Ammon's horn (tissue), 1 donor: ENCODE measurements at regions not wholly inside any gene's neighbourhood (a gene's known extent, or its start where the extent isn't known, plus 50 kb on each side); places are given as distances from the start of the nearest gene placed in this dataset.
"Not testable (repeated sequence)": the region's sequence is repeated elsewhere in the genome, so short reads cannot be mapped to it uniquely, and the experiment has no call there.

ENCODE experiments used
- DNase-seq: peaks from one replicate; pipeline ENCODE4 v3.0.0-alpha.2; 2016; ENCODE audit warnings: low spot score

DNA sequence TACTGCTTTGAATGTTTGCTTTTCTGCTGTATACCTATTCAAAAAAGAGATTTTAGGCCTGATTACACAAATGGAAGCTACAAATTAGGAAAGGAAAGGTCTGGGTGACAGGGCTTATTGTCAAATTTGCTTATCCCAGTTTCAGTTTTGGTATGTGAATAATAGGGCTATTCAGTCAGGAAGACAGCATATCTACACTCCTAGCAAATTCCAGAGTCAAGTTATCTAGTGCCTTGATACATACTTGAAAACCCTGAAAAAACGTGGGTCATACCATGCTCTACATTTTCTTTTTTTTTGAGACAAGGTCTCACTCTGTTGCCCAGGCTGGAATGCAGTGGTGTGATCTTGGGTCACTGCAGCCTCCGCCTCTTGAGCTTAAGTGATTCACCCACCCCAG, 59.2 kb upstream of the CCDC180 start:
- not testable (repeated sequence) for DNase-seq

DNA sequence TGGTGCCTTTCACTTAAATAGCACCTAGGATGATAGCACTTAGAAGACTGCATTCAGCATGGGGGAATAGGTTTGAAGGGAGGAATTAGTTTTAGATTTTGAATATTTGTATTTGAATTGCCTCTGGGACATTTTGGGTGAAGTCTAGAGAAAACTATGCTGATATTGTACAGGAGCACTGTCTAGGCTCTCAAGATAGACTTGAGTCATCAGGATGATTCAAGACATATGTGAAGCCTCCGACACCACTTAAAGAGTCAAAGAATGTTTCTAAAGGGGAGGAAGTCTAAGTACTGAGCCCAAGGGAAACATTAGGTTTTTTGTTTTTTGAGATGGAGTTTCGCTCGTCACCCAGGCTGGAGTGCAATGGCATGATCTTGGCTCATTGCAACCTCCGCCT, 63.9 kb upstream of the CCDC180 start:
- DNase-seq, result no peak

DNA sequence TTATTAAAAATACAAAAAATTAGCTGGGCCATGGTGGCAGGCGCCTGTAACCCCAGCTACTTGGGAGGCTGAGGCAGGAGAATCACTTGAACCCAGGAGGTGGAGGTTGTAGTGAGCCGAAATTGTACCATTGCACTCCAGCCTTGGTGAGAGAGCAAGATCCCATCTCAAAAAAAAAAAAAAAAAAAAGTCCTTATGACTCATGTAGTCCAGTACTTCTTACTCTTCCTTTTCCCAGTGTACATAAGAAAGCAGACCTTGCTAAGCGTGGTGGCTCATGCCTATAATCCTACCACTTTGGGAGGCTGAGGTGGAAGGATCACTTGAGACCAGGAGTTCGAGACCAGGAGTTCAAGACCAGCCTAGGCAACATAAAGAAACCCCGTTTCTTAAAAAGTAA, 66.0 kb upstream of the CCDC180 start:
- DNase-seq, result not testable (repeated sequence)

DNA sequence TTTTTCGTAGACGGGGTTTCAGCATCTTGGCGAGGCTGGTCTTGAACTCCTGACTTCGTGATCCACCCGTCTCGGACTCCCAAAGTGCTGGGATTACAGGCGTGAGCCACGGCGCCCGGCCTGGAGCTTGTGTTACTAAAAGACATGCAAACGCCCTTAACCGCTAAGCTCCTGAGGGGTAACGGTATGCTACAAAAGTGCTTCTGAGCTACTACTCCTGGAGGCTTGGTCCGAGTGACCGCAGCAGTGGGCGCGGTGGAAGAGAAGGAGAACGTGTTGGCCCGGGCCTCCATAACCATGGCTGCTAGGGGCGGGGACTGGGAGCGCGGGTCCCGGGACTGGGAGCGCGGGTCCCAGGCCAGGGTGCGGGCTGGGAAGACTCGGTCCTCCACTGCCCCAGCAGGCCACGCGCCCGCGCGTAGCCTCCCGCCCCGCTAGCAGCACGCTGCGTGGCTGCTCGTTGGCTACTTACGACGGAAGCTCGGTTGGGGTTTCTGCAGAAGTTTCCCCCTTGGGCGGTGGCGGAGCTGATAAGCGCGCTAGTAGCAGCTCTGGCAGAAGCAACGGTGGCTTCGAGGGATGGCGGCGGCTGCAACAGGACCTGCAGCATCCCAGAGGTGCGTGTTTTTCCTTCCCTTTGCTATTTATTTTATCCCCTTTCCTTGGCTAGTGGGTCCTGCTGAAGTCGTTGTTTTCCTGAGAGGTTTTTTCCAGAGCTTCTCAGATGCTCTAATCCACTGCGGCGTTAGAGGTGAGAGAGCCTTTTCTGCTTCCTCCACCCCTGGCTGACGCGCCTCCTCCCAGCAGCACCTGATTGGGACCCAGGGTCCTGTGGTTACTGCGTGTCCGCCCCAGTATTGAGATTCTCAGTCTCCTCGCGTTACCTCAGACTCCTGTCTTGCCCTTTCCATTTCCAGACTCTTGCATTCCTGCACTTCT, 69.2 kb upstream of the CCDC180 start:
- DNase-seq, result peak; percentile 94

DNA sequence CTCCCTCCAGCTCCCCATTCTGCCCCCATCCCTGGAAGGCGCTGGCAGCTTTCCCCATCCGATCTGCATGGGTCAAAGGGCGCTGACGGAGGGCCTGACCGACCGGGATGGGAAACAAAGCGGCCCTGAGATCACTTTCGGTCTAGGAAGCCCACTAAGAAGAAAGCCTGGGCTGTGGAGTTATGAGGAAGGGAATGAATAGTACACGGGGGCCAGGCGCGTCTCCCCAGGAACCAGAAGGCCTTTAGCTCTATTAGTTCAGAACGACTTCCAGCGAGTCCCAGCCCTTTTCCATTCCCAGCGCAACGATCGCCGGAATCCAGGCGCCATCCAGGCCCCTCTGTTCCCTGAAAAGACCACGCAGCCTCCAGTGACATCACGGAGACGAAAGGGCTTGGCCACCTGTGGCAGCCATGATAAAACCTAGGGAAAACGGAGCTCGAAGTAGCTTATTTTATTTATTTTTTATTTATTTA, 70.1 kb upstream of the CCDC180 start:
- DNase-seq, result peak; percentile 15

DNA sequence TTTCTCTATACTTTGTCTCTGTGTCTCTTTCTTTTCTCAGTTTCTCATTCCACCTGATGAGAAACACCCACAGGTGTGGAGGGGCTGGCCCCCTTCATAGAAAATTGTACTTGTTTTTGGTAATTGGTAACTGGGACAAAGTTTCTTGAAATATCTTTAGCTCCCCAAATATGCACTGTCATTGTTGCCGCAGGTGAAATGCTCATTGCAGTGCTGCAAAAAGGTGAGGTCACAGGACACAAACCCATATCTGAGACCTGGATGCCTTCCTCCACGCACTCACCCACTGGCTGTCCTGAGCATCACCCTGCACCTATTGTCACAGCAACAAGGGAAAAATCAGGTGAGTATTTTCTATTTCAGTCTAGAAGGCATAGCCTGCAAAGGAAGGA, 74.5 kb upstream of the CCDC180 start:
- DNase-seq, result not testable (repeated sequence)

DNA sequence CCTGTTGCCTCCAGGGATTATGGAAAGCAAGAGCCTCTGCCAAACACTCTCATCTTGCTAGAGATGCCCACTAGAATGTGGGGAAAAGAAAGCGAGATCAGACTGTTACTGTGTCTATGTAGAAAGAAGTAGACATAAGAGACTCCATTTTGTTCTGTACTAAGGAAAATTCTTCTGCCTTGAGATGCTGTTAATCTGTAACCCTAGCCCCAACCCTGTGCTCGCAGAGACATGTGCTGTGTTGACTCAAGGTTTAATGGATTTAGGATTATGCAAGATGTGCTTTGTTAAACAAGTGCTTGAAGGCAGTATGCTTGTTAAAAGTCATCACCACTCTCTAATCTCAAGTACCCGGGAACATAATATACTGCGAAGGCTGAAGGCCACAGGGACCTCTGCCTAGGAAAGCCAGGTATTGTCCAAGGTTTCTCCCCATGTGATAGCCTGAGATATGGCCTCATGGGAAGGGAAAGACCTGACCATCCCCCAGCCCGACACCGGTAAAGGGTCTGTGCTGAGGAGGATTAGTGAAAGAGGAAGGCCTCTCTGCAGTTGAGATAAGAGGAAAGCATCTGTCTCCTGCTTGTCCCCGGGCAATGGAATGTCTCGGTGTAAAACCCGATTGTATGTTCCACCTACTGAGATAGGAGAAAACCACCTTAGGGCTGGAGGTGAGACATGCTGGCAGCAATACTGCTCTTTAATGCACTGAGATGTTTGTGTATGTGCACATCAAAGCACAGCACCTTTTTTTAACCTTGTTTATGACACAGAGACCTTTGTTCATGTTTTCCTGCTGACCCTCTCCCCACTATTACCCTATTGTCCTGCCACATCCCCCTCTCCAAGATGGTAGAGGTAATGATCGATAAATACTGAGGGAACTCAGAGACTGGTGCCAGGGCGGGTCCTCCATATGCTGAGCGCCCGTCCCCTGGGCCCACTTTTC, 75.1 kb upstream of the CCDC180 start:
- DNase-seq, result not testable (repeated sequence)

DNA sequence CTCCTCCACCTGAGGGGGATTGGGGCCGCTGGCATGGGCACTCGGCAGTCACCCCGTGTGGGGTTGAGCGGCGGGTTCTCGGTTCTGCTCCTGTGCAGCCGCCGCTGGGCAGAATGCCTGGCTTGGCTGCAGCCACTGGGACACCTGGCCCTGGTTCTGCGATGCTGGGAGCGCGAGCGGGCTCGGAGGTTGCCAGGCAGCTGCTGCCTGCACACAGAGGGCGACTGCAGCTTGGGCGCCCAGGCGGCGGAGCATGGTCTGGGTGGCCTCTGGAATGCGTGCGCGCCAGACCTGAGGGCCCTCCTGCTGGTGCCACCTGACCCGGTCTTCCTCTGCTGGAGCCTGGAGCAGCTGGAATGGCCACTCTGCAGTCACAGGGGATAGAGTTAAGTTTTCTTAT, 85.1 kb upstream of the CCDC180 start:
- peak; percentile 12 for DNase-seq

DNA sequence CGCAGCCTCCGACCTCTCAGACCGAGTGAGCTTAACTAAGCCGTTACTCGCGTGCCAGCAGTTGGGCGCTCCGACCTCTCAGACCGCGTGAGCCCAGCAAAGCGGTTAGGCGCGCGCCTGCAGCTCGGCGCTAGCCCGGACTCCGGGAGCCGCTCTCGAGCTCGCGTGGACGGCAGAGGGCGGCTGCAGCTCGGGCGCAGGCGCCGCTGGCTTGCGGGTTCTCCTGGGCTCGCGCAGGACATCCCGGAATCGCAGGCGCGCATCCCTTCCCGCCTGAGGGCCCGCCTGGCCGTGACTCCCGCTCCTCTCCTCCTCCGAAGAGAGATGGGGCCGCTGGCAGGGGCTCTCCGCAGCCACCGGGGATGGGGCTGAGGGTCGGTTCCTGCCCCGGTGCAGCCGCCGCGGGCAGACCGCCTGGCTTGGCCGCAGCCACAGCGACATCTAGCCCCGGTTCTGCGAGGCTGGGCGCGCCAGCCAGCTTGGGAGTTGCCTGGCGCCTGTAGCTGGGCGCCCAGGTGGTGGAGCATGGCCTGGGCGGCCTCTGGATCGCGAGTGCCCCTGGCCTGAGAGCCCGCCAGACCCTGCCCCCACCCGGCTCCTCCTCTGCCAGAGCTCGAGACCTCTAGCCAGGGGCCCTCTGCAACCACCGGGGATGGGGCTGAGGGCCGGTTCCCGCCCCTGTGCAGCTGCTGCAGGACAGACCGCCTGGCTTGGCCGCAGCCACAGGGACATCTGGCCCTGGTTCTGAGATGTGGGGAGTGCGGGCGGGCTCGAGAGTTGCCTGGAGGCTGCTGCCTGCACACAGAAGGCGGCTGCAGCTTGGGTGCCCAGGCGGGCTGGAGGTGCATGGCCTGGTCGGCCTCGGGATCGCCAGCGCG, 85.7 kb upstream of the CCDC180 start:
- peak; percentile 68 for DNase-seq

DNA sequence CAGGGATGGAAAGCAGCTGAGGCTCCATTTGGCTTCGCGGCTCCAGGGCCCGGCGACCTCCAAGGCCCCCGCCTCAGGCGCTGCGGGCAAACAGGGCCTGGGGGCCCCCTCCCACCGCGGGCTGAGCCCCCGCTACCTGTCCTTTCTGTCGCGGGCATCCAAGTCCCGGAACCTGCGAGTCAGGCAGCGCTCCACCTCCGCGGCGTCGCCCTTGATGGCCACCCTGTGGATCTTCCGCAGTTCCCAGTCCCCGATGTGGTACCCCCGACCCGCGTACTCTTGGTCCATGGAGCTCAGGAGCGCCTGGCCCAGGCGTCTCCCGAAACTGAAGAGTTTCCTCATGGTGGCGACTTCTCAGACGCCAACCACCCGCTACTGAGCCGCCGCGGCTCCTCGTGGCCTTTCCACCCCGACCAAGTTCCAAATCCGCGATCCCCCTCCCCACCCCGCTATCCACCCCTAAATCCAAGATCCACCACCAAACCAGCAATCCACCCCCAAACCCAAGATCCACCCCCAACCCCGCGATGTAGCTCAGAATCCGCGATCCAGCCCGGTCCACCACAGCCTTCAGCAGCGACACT, 86.5 kb upstream of the CCDC180 start:
- DNase-seq, result no peak

DNA sequence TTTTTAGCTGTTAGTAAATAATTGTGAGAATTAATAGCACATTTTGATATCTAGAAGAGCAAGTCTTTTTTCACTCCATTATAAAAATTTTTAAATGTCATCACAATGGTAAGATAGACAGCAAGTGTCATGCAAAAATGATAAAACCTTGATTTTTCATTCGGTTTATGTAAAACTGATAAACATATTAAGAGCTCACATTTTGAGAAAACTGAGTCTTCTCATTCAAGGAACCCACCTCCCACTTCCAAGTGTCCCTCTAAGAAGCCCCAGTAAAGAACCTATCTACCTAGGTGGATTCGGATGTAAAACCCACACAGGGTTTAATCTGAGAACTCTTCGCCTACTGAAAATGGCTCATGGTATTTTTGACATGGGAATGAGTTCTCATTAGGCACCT, 87.1 kb upstream of the CCDC180 start:
- DNase-seq, result not testable (repeated sequence)

DNA sequence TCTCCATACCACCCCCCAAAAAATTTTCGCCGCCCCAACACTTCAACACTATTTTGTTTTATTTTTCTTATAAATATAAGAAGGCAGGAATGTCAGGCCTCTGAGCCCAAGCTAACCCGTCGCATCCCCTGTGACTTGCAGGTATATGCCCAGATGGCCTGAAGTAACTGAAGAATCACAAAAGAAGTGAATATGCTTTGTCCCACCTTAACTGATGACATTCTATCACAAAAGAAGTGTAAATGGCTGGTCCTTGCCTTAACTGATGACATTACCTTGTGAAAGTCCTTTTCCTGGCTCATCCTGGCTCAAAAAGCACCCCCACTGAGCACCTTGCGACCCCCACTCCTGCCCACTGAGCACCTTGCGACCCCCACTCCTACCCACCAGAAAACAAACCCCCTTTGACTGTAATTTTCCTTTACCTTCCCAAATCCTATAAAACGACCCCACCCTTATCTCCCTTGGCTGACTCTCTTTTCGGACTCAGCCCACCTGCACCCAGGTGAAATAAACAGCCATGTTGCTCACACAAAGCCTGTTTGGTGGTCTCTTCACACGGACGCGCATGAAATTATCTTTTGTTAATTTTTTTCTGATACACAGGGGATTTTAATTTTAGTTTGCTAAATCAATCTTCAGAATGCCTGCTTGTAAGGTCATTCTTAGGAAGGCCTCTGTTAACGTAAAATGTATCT, 87.9 kb upstream of the CCDC180 start:
- DNase-seq, result not testable (repeated sequence)

DNA sequence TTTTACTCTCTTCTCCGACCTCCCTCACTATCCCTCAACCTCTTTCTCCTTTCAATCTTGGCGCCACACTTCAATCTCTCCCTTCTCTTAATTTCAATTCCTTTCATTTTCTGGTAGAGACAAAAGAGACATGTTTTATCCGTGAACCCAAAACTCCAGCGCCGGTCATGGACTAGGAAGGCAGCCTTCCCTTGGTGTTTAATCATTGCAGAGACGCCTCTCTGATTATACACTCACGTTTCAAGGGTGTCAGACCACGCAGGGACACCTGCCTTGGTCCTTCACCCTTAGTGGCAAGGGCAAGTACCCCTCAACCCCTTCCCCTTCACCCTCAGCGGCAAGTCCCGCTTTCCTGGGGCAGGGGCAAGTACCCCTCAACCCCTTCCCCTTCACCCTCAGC, 92.3 kb upstream of the CCDC180 start:
- not testable (repeated sequence) for DNase-seq

DNA sequence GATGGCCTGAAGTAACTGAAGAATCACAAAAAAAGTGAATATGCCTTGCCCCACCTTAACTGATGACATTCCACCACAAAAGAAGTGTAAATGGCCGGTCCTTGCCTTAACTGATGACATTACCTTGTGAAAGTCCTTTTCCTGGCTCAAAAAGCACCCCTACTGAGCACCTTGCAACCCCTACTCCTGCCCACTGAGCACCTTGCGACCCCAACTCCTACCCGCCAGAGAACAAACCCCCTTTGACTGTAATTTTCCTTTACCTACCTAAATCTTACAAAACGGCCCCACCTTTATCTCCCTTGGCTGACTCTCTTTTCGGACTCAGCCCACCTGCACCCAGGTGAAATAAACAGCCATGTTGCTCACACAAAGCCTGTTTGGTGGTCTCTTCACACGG, 92.9 kb upstream of the CCDC180 start:
- not testable (repeated sequence) for DNase-seq

DNA sequence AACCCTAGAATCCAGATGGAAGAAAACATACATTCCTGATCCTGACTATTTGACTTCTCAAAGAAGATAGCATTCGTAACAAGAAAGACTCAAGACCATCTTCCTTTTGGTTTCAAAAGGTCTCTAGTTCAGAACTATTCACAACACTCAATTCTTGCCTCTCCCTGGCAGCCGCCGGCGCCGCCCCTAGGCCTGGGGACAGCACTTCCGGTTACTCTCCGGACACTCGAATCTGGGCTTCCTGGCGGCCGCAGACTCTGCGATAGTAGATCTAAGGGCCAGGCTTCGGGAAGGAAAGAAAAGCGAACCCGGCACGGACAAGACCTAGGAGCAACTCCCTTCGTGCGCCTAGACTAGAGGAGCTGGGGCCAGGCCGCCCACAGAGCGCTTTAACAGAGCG, 107.8 kb upstream of the CCDC180 start:
- DNase-seq, result not testable (repeated sequence)

DNA sequence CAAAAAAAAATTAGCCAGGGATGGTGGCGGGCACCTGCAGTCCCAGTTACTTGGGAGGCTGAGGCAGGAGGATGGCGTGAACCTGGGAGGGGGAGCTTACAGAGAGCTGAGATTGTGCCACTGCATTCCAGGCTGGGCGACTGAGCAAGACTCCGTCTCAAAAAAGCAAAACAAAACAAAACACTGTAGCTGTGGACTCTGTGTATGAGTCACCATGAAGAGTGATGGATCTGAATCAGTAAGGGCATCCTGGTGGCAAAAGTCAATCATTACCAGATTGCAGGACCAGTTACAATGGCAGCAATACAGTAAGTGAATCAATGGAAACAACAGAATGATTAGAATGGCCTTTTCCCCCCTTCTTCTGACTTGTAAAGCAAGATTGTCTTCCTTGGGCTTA, 113.7 kb upstream of the CCDC180 start:
- not testable (repeated sequence) for DNase-seq

DNA sequence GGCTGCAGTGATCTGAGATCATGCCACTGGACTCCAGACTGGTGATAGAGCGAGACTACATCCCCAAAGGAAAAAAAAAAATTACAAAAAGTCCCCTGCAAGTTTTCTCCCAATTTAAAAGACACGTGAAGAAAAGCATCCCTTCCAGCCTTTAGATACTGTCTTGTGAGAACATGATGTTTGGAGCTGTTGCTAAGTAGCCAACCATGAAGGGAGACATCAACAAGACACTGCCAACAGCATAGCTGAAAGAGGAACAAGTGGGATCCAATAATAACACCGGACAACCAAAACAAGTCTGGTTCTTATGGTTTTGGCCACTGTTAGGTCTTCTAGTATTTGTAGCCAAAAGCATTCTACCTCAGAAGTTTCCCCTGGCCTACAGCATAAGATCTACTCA, 118.9 kb upstream of the CCDC180 start:
- peak; percentile 2 for DNase-seq

DNA sequence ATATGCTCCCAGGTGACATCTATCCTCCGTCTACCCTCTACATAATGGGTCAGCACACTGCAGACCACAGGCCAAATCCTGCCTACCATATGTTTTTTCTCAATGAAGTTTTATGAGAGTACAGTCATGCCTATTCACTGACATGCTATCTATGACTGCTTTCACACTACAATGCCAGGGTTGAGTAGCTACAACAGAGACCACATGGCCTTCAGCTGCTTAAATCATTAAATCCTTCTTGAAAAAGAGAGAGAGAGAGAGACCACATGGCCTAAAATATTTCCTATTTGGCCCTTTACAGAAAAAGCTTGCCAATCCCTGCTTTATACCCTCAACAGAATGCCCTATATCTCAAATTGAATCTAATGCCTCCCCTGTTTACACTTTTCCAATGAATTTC, 119.8 kb upstream of the CCDC180 start:
- not testable (repeated sequence) for DNase-seq

DNA sequence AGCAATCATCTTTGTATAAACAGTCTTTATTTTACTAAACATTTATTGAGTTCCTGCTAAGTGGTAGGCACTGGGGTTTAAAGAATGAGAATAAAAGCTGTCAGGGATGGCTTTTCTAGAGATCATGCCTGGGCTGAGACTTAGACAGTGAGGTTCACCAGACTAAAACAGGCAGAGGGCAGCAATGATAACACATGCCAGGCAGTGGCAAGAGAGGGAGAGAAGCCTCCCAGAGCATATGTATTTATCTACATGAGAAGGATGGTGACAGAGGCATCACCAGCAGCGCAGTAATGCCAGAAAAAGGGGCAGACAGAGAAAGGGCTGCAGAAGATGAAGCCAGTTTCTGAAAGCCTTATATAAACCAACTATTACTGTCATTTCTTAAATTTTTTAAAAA, 121.0 kb upstream of the CCDC180 start:
- DNase-seq, result no peak

DNA sequence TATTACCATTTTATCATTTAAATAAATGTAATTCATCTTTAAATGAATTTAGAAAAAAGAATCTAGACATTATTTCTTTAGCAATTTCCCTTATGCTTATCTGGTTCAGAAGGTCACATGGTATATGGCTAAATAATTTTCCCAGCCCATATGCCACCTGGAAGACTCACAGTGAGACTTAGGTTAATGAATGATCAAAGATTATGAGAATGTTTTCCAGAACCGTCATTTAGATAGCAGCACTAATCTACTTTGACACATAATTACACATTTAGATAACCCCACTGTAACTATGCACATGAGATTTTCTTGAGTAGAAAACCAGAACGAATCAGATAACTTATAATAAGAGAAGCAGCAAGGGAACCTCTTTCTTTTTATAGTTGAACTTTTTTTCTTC, 124.9 kb upstream of the CCDC180 start:
- not testable (repeated sequence) for DNase-seq

DNA sequence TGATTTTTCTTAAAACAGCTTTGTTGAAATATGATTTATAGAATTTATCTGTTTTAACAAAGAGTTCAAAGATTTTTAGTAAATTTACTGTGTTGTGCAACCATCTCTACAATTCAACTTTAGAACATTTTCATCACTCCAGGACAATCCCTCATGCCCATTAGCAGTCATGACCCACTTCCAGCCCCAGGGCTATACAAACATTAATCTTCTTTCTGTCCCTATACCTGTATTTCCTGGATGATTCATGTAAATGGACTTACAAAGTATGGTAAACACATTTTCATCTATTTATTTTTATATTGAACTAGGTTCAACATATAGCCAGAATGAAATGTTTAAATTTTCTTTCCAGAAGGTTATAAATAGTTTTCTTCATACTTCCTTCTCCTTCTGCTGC, 127.8 kb upstream of the CCDC180 start:
- no peak for DNase-seq
